HG02759 (cell line): ENCODE measurements at regions not wholly inside any gene's neighbourhood (a gene's known extent, or its start where the extent isn't known, plus 50 kb on each side); places are given as distances from the start of the nearest gene placed in this dataset.

Experiments
- ATAC-seq: cut with Tn5 transposase; IDR thresholded peaks from one replicate; pipeline ENCODE4 v1.9.1; 2021; ENCODE audit warnings: mild to moderate bottlenecking, moderate library complexity; ENCODE audit not compliant: unreplicated experiment

- ATAC-seq = no peak
Measured at GRCh38 chr2:20523073-20523798, 76.4 kb downstream of the RHOB start.

DNA sequence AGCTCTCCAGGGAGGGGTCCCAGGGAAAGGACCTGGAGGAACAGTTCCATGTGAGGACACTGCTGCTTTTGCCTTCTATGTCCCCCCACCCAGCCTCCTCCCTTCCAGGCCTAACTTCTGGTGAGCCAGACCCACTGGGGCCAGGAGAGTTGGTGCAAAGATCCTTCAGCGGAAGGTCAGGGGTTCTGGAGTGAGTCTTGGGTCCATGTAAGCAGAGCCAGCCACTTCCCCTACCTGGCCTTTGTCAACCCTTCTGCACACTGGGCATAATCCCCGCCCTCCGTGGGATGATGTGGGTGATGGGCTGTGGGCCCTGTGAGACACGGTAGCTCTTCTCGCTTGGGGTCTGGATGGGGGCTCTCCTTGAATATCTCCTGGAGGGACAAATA, 76.9 kb downstream of the RHOB start:
- no peak for ATAC-seq

DNA sequence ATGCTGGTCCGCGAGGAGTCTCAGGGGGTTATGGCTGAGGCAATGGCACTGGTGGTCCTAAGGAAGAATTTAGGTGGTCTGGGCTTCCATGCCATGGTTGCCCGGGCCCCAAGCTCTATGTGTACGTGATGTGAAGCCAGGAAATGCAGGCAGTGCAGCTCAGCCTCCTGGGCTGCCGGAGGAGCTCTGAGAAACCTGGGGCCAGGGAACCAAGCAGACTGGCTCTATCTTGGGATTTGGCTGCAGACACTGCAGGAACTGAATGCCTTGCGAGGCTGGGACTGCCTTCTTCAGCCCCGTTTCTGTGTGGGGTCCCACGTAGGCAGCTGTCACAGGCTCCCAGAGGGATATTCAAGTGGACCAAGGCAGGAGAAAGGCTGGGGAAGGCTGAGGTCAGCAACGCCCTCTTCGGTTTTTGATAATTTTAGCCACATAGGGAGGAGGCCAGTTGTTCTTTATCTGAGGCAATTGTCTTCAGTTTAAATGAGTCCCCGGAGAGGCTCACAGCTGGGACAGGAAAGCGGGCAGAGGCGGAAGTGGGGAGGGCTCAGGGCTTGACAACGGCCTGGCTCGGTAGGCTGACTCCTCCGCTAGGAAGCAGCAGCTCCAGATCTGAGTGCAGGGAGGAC, 77.7 kb downstream of the RHOB start:
- peak; percentile 76 for ATAC-seq

DNA sequence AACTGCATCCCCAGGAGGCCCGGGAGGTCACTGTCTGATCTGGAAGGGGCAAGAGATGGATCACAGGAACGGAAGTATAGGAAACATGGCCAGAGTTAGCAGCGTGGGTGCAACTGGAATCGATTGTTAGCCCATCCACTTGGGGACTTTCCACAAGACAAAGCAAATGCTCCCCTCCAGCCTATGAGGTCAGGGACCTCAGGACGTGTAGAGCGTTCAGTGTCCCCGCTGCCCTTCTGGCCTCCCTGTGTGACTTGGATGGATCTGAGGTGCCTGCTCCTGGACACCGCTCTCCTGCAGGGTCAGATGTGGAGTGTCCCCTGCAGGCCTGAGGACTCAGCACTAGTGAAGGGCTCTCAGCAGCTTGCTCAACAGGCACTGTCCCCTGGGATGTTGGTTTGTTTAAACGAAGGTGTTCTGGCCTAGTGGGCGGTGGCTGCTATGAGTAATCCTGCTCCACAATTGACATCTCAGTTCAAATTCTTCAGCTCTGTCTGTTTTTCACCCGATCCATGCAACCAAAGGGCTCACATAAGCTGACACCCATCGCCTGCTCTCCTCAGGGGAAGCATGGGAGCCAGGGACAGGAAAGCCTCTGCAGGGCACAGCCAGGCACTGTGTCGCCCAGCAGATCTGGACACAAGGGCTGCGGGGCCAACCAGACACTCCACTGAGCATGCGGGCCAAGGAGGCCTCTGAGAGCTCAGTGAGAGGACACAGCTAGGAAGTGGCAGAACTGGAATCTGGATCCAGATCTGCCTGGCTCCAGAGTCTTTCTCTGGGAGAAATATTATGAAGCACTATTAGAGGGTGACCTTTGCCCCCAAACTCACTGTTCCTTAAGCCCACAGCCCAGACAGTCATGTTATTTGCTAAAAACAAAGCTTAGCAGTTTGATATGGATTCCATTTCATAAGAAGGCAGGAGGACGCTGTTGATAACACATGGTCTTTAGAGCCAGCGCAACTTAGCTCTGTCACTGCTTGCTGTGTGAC, 78.5 kb downstream of the RHOB start:
- ATAC-seq = peak; percentile 92

DNA sequence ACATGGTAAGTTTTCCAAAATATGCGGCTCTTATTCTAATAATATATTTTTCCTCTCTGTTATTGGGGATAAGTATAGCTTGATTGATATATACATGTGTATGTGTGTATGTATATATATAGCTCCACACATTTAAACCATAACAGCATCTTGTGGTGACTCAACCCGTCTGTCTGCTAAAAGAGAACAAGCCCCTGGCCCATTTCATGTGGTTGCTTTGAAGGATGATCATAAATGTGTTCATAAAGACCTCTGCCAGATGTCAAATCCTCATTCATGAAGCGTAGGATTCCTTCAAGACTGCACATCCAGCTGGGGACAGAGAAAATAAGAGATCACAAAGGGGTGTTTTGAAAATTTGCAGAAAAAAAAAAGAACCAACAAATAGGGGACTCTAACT, 79.3 kb downstream of the RHOB start:
- no peak for ATAC-seq

DNA sequence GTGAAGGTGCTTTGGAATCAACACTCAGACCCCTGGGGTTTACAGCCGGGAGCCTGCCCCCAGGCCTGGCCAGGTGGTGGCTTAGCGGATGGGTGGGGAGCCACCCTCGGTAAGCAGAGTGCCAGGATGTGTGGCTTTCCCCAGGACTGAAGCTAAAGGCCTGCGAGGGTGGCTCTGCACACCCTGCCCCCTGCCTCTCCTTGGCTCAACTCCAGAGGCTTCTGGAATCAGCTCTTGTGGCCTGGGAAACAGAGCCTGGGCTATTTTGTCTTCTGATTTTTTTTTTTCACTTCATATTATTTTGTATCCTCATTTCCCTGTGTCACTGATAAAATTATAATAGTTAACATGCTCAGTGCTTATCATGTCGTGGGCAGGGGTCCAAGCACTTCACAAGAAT, 79.8 kb downstream of the RHOB start:
- no peak for ATAC-seq

GRCh38 chr2:20528713-20529112, 81.8 kb downstream of the RHOB start:
- ATAC-seq = no peak

DNA sequence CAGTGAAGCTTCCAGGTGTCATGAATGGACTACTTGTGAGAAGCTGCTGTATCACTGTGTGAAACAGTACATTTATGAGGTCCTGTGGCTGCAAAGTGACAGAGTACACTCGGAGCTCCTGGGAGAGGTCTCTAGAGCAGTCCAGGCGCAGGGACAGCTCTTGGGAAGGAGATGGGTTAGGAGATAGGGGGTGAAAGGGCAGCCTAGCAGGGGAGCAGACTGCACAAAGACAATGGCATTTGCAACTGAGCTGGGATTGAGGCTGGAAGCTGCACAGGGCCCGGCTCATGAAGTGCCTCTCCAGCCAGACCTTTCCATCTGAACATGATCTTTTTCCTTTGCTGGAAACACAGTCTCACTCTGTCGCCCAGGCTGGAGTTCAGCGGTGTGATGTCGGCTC, 83.6 kb downstream of the RHOB start:
- no peak for ATAC-seq

- ATAC-seq = no peak
Measured at GRCh38 chr2:20531633-20532262, 84.9 kb downstream of the RHOB start.

- ATAC-seq = no peak
Measured at GRCh38 chr2:20532634-20533437, 86.0 kb downstream of the RHOB start.

DNA sequence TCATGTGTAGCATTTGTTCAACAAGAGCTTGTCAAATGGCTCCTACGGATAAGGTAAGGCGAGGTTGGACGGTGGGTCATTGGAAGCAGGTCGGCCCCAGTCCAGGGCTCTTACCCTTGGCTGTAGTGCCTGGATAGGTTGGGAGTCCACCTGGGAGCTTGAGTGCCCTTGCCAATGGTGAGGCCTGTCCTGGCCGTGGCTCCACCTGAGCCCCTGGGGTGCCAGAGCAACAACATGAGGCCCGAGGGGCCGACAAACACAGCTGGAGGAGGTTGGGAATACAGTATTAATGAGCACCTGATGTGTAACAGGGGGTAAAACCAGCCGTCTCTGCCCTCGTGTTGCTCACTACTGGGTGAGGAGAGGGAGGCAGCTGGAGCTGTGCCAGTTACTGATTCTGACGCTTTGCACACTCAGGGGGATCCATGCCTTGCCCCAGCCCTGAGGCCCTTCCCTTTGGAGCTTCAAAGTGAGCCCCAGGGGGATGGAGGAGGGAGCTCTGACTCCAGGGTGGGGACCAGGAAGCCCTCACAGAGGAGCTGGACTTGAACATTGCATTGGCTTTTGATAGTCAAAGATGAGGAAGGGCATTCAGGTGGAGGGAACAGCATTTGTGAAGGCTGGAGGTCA, 87.2 kb downstream of the RHOB start:
- ATAC-seq = no peak

DNA sequence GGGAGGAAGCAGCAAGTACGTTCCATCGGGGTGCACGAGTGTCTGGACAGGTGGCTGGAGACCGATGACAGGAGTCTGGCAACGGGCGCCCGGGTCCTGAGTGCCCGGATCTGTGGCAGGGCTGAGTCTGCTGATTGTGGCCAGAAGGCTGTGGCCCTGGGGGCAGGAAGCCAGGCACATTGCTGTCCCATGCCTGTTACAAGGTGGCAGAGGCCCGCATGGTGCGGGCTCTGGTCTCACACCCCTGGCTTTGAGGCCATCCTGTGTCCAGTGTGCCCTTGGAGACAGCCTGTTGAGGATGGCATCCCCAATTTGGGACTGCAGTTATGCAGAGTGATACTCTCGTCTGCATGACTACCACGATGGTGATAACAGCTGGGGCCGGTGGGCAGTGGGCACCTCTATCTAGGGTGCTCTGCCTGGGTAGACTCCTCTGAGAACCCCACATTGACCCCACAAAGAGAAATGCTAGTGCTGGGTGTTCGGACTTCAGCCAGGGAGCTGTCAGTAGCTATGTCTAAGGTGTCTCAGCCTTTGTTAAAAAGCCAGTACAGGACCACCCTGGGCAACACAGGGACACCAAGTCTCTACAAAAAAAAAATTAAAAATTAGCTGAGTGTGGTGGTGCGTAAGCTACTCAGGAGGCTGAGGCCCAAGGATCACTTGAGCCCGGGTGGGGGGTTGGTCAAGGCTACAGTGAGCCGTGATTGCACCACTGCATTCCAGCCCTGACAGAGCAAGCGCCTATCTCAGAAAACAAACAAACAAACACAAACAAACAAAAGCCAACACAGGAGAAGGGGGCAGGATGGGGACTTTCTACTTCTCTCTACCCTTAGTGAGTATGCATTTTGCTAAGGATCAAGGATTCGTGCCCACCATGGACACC, 88.3 kb downstream of the RHOB start:
- ATAC-seq = no peak

- ATAC-seq = no peak
Measured at GRCh38 chr2:20536619-20537422, 89.9 kb downstream of the RHOB start.

GRCh38 chr2:20537423-20538307, 90.8 kb downstream of the RHOB start:
- no peak for ATAC-seq

GRCh38 chr2:20538308-20539132, 91.6 kb downstream of the RHOB start:
- ATAC-seq = no peak

DNA sequence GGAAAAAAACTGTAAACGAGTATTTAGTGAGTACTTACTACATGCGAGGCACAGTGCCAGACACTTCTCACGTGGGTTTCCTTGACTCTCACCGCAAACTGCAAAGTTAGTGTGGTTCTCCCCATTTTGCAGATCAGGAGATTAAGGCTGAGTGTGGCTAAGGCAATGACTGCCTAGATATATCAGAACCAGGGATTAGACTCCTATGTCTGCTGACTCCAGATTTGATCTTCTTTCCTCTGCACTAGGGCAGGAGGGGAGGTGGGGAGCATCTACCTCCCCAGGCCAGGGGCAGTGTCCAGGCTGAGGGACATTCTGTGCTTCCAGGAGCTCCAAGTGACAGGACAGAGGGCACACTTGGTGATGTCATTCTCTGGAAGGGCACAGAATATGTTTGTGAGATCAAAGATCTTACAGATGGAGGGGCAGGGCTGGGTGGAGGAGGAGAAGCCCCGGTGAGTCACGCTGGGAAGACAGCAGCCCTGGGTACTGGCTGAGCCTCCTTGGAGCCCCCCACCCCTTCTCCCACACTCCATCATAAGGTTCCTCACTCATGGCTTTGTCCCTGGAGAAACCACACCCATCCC, 92.4 kb downstream of the RHOB start:
- ATAC-seq = no peak
